ENCODE measurements at regions not wholly inside any gene's neighbourhood (a gene's known extent, or its start where the extent isn't known, plus 50 kb on each side); places are given as distances from the start of the nearest gene placed in this dataset.

DNA sequence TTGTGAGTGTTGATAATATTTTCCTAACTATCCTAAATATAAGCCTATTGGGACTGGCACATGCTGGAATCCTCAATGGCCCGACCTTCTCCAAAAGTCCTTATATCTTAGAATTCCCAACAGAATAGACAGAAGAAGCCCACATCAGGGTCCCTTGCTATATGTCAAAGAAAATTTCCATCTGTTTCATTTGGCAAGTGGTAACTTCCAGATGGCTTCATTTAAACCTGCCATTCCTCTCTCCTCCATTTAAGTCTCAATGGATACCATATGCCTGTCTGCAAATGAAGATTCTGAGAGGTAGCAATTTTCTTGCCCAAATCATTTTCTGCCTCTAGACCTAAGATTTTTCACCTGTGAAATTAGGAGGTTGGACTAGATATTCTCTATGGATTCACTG lies 73.1 kb upstream of the KCNA4 start:
- no TSS peak for BruUV-seq (replicated peaks)

DNA sequence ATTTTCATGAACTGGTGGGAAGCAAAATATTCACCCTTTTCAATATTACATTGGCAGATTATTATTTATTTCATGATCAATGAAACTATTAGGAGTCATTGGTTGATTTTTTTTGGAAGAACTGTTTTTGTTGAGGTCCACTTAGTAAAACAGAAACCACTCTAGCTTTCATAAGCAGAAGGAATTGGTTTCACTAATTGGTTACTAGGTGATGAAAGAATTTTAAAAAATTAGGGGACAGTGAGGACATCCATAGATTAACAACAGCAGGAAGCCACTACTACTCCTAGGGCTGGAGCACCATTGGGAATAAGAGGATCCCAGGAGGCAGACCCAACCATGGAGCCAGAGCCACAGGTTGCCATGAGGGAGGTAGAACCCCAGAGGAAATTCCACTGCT lies 74.4 kb upstream of the KCNA4 start:
- BruUV-seq (replicated peaks): no TSS peak
- POLR2A ChIA-PET: no interaction called here
- no peaks in the 10 kb centered on the region for H3K9me3 ChIP-seq (ENCODE audit: control insufficient read depth in 1 of 2, insufficient read depth in 1 of 2, low read depth in 1 of 2, low read length in 2 of 2)
- RAD21 ChIA-PET (ENCODE audit: low non-redundant PET in 1 of 2, low total read pairs in 2 of 2, uncharacterized antibody in 2 of 2, unreplicated experiment in 2 of 2): no interaction called here
- ATAC-seq (no peak), DNase-seq (ENCODE audit: low read depth, low spot score) (no peak)
- H3K4me3 ChIP-seq (replicated peaks in 1 of 2; ENCODE audit: low read depth in 1 of 2, low read length in 2 of 2): no peak overlapping the region
- no peaks in the 10 kb centered on the region for H3K4me1 ChIP-seq (ENCODE audit: control insufficient read depth in 1 of 2, insufficient read depth in 2 of 2, low read length in 2 of 2)
- H3K4me2 ChIP-seq (ENCODE audit: low read length): no peak overlapping the region
- H3K9me2 ChIP-seq (ENCODE audit: insufficient read depth): no peaks in the 10 kb centered on the region
- H2AFZ ChIP-seq (ENCODE audit: low read depth, low read length, poor library complexity, severe bottlenecking): no peak overlapping the region
- no peak overlapping the region for H3K27ac ChIP-seq (ENCODE audit: low read depth, low read length)
- H3K79me2 ChIP-seq (ENCODE audit: insufficient read depth, low read length): no peaks in the 10 kb centered on the region
- intact Hi-C loops (cut with micrococcal nuclease): no loop called here
- no peaks in the 10 kb centered on the region for H4K20me1 ChIP-seq (ENCODE audit: insufficient read depth)
- CTCF ChIA-PET: no interaction called here
- H3K36me3 ChIP-seq (ENCODE audit: control insufficient read depth in 1 of 2, insufficient read depth in 2 of 2, low read length in 2 of 2): no peaks in the 10 kb centered on the region
- no peaks in the 10 kb centered on the region for H3K27me3 ChIP-seq (ENCODE audit: insufficient read depth, low read length)
- H3K9ac ChIP-seq (ENCODE audit: low read length): no peak overlapping the region
- no peak for TF ChIP-seq EZH2phosphoT487 (IDR thresholded peaks at IDR 0.05; ENCODE audit: borderline replicate concordance)
- TF ChIP-seq, protein P1, sequence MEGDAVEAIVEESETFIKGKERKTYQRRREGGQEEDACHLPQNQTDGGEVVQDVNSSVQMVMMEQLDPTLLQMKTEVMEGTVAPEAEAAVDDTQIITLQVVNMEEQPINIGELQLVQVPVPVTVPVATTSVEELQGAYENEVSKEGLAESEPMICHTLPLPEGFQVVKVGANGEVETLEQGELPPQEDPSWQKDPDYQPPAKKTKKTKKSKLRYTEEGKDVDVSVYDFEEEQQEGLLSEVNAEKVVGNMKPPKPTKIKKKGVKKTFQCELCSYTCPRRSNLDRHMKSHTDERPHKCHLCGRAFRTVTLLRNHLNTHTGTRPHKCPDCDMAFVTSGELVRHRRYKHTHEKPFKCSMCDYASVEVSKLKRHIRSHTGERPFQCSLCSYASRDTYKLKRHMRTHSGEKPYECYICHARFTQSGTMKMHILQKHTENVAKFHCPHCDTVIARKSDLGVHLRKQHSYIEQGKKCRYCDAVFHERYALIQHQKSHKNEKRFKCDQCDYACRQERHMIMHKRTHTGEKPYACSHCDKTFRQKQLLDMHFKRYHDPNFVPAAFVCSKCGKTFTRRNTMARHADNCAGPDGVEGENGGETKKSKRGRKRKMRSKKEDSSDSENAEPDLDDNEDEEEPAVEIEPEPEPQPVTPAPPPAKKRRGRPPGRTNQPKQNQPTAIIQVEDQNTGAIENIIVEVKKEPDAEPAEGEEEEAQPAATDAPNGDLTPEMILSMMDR (IDR thresholded peaks at IDR 0.05 in 2 of 3, conservative IDR thresholded peaks at IDR 0.05 in 1 of 3; ENCODE audit: borderline replicate concordance in 1 of 3, insufficient read depth in 1 of 3, low read depth in 2 of 3, low read length in 2 of 3): no peak
- no peak for TF ChIP-seq POLR2AphosphoS5 (IDR thresholded peaks at IDR 0.05; ENCODE audit: low read depth, low read length)
- no peak for TF ChIP-seq CEBPB (IDR thresholded peaks at IDR 0.05; ENCODE audit: low read depth)
- no peak for TF ChIP-seq SP1 (IDR thresholded peaks at IDR 0.05; ENCODE audit: low read depth)
- no peak for TF ChIP-seq CBX3 (IDR thresholded peaks at IDR 0.05; ENCODE audit: low read depth)
- TF ChIP-seq SRF (IDR thresholded peaks at IDR 0.05; ENCODE audit: low read depth): no peak
- no peak for TF ChIP-seq YY1 (IDR thresholded peaks at IDR 0.05; ENCODE audit: extremely low read depth, insufficient replicate concordance, low read depth, low read length)
- TF ChIP-seq, protein P2, sequence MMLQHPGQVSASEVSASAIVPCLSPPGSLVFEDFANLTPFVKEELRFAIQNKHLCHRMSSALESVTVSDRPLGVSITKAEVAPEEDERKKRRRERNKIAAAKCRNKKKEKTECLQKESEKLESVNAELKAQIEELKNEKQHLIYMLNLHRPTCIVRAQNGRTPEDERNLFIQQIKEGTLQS (IDR thresholded peaks at IDR 0.05): no peak
- no peak for TF ChIP-seq FOSL1 (IDR thresholded peaks at IDR 0.05; ENCODE audit: low read depth)
- no peak for TF ChIP-seq RAD21 (IDR thresholded peaks at IDR 0.05; ENCODE audit: low read depth)

More for the DNA sequence above, 73.1 kb upstream of the KCNA4 start:
- Histone ChIP-seq H4K20me1 (ENCODE audit: insufficient read depth) (no peaks in the 10 kb centered on the region), H3K4me3 (replicated peaks in 1 of 2; ENCODE audit: low read depth in 1 of 2, low read length in 2 of 2) (no peak overlapping the region), H3K79me2 (ENCODE audit: insufficient read depth, low read length) (no peaks in the 10 kb centered on the region), H3K9me3 (ENCODE audit: control insufficient read depth in 1 of 2, insufficient read depth in 1 of 2, low read depth in 1 of 2, low read length in 2 of 2) (no peaks in the 10 kb centered on the region), H3K9ac (ENCODE audit: low read length) (no peak overlapping the region), H3K4me2 (ENCODE audit: low read length) (no peak overlapping the region), H3K36me3 (ENCODE audit: control insufficient read depth in 1 of 2, insufficient read depth in 2 of 2, low read length in 2 of 2) (no peaks in the 10 kb centered on the region), H3K27ac (ENCODE audit: low read depth, low read length) (no peak overlapping the region), H3K4me1 (ENCODE audit: control insufficient read depth in 1 of 2, insufficient read depth in 2 of 2, low read length in 2 of 2) (no peaks in the 10 kb centered on the region), H3K9me2 (ENCODE audit: insufficient read depth) (no peaks in the 10 kb centered on the region), H2AFZ (ENCODE audit: low read depth, low read length, poor library complexity, severe bottlenecking) (no peak overlapping the region), H3K27me3 (ENCODE audit: insufficient read depth, low read length) (no peaks in the 10 kb centered on the region)
- ChIA-PET RAD21 (ENCODE audit: low non-redundant PET in 1 of 2, low total read pairs in 2 of 2, uncharacterized antibody in 2 of 2, unreplicated experiment in 2 of 2) (no interaction called here), CTCF (no interaction called here), POLR2A (no interaction called here)
- TF ChIP-seq YY1 (IDR thresholded peaks at IDR 0.05; ENCODE audit: extremely low read depth, insufficient replicate concordance, low read depth, low read length): no peak
- TF ChIP-seq POLR2AphosphoS5 (IDR thresholded peaks at IDR 0.05; ENCODE audit: low read depth, low read length): no peak
- TF ChIP-seq RAD21 (IDR thresholded peaks at IDR 0.05; ENCODE audit: low read depth): no peak
- TF ChIP-seq, protein P2 (IDR thresholded peaks at IDR 0.05): no peak
- no peak for TF ChIP-seq SP1 (IDR thresholded peaks at IDR 0.05; ENCODE audit: low read depth)
- no peak for TF ChIP-seq EZH2phosphoT487 (IDR thresholded peaks at IDR 0.05; ENCODE audit: borderline replicate concordance)
- no peak for TF ChIP-seq EZH2 (IDR thresholded peaks at IDR 0.05)
- TF ChIP-seq SRF (IDR thresholded peaks at IDR 0.05; ENCODE audit: low read depth): no peak
- no peak for TF ChIP-seq EGR1 (IDR thresholded peaks at IDR 0.05; ENCODE audit: low read depth)
- TF ChIP-seq, protein P1 (IDR thresholded peaks at IDR 0.05 in 2 of 3, conservative IDR thresholded peaks at IDR 0.05 in 1 of 3; ENCODE audit: borderline replicate concordance in 1 of 3, insufficient read depth in 1 of 3, low read depth in 2 of 3, low read length in 2 of 3): no peak
- intact Hi-C loops (cut with micrococcal nuclease): no loop called here
- DNase-seq (ENCODE audit: low read depth, low spot score) (no peak), ATAC-seq (no peak)

Data from HCT116 (cell line).